Medulla oblongata (tissue), 1 donor: ENCODE measurements at regions not wholly inside any gene's neighbourhood (a gene's known extent, or its start where the extent isn't known, plus 50 kb on each side); places are given as distances from the start of the nearest gene placed in this dataset.

ENCODE experiments used
- DNase-seq: peaks from one replicate; pipeline ENCODE4 v3.0.0-alpha.2; 2015; ENCODE audit errors: extremely low spot score

GRCh38 chr2:16320716-16321115, 344.9 kb downstream of the CYRIA start:
- DNase-seq = peak; percentile 78

GRCh38 chr2:16319551-16320121, 346.0 kb downstream of the CYRIA start:
- no peak for DNase-seq

GRCh38 chr2:16318474-16319195, 347.0 kb downstream of the CYRIA start:
- no peak for DNase-seq

GRCh38 chr2:16318051-16318450, 347.6 kb downstream of the CYRIA start:
- no peak for DNase-seq

- DNase-seq = no peak
These were observed 348.3 kb downstream of the CYRIA start for GRCh38 chr2:16317211-16317830.

- no peak for DNase-seq
These were observed 349.0 kb downstream of the CYRIA start for GRCh38 chr2:16316456-16317210.

- DNase-seq = no peak
These were observed 349.7 kb downstream of the CYRIA start for GRCh38 chr2:16315908-16316307.

- DNase-seq = no peak
These were observed 350.2 kb downstream of the CYRIA start for GRCh38 chr2:16315458-16315835.

- no peak for DNase-seq
These were observed 350.8 kb downstream of the CYRIA start for GRCh38 chr2:16314691-16315457.

- no peak for DNase-seq
These were observed 351.6 kb downstream of the CYRIA start for GRCh38 chr2:16314001-16314400.

GRCh38 chr2:16313235-16313975, 352.2 kb downstream of the CYRIA start:
- no peak for DNase-seq

GRCh38 chr2:16312771-16313170, 352.9 kb downstream of the CYRIA start:
- no peak for DNase-seq

GRCh38 chr2:16311521-16312440, 353.9 kb downstream of the CYRIA start:
- DNase-seq = no peak

GRCh38 chr2:16308816-16309215, 356.8 kb downstream of the CYRIA start:
- DNase-seq = no peak

- DNase-seq = no peak
These were observed 360.6 kb downstream of the CYRIA start for GRCh38 chr2:16304876-16305590.

GRCh38 chr2:16303761-16304160, 361.9 kb downstream of the CYRIA start:
- DNase-seq = no peak

- no peak for DNase-seq
These were observed 362.4 kb downstream of the CYRIA start for GRCh38 chr2:16303273-16303577.

GRCh38 chr2:16302431-16303272, 362.3 kb downstream of the MYCN start:
- DNase-seq = no peak

GRCh38 chr2:16301961-16302360, 361.6 kb downstream of the MYCN start:
- DNase-seq = no peak
